G401 (cell line): ENCODE measurements at regions not wholly inside any gene's neighbourhood (a gene's known extent, or its start where the extent isn't known, plus 50 kb on each side); places are given as distances from the start of the nearest gene placed in this dataset.

Experiments
- DNase-seq: peaks from one replicate; pipeline ENCODE4 v3.0.0-alpha.2; 2015; ENCODE audit warnings: low spot score
- in situ Hi-C: cut with HindIII; loops from 2 replicates; pipeline ENCODE4 v1.10.0; 2016; ENCODE audit warnings: low sequenced_read_pairs, mixed read lengths

- no peak for DNase-seq
- in situ Hi-C loops = no loop called here
These were observed 82.2 kb upstream of the BOC start for GRCh38 chr3:113129168-113129567.

DNA sequence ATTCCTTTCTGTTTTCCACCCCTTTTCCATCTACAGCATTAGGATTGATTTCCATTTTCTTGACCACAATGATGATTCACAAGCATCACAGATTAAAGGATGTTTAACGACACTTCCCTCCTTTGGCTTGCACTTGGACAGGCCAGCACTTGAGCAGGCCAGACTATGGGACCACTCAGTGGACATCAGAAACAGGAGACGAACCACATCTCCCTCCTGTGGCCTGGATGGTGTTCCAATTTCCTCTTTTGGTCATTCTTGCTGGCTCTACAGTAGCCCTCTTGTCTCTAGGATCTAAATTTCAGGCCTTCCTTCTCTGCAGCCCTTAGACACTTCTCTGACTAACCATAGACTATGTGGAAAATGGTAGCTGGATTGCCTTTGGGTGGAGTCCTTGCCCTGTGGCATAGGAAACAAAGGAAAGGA, 78.8 kb upstream of the BOC start:
- in situ Hi-C loops = no loop called here
- DNase-seq = no peak

- in situ Hi-C loops = no loop called here
- DNase-seq = no peak
These were observed 78.2 kb upstream of the BOC start for GRCh38 chr3:113133140-113133539.

DNA sequence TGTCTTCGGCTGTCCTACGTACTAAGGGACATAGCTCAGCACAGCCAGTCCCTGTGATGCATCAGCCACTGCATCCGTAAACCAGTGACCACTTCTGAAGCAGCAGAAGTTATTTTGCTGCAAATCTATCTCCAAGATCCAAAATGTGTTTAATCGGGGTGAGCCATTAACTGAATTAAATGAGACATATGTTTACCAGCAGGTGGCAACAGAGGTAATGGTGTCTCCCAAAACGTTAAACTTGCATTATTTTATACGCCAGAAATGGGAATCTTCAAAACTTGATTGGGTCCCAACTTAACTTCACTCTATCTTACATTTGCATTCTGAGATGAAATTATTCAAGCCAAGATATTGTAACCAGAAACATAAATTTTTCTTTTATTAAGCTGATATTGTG, 75.3 kb upstream of the BOC start:
- DNase-seq = peak; percentile 19
- in situ Hi-C loops = no loop called here

- DNase-seq = no peak
- in situ Hi-C loops = no loop called here
These were observed 74.8 kb upstream of the BOC start for GRCh38 chr3:113136544-113136943.

GRCh38 chr3:113138839-113139743, 72.3 kb upstream of the BOC start:
- in situ Hi-C loops = no loop called here
- DNase-seq = no peak

DNA sequence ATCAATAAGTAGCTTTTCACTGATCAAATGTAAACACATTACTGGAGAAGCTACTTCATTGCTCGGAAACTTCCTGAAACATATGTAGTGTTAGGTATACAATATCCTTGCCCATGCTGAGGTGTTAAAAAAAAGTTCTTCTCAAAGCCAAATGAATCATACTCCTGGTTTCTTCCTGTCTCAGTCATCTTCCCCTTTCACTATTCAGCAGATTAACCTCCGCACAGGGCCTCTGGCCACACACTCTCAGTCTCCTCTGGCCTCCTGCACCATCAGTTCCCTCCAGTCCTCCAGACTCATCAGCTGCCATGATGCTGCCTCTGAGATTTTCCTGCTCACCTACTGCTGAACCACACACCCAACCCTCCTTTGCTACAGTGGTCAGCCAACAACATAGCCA, 70.5 kb upstream of the BOC start:
- no peak for DNase-seq
- in situ Hi-C loops = no loop called here

DNA sequence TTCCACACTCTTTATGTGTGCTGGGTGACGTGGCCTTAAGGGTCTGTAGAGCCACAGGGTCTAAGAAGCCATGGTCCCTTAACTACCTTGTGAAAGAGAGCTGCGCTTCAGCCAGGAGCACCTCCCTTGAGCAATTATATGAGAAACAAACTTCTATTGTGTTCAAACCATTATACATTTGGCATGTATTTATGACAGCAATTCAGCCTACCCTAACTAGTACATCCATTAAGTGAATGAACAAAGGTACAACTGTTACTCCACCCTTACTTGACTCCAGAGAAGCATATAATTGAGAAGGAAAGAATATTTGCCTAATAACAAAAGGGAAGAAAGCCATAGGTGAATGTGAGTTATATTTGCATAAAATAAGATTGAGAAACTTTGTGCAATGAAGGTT, 69.8 kb upstream of the BOC start:
- no peak for DNase-seq
- in situ Hi-C loops = no loop called here

DNA sequence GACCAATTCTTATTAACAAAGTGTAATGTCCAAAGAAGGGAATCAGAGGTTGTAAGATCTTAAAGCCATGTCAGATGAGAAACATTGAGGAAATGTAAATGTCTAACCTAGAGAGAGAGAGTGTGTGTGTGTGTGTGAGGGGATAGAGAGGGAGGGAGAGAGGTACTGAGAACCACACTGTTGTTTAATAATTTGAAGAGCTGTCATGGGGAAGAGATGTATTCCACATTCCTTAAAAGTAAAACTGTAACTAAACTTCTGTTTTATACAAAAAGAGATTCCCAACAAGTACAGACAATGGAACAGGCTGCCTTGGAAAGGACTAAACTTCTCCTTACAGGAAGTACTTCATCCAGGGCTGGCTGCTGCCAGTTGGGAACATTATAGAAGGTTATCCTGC, 68.9 kb upstream of the BOC start:
- in situ Hi-C loops = no loop called here
- DNase-seq = no peak

GRCh38 chr3:113143353-113143752, 68.0 kb upstream of the BOC start:
- no peak for DNase-seq
- in situ Hi-C loops = no loop called here

DNA sequence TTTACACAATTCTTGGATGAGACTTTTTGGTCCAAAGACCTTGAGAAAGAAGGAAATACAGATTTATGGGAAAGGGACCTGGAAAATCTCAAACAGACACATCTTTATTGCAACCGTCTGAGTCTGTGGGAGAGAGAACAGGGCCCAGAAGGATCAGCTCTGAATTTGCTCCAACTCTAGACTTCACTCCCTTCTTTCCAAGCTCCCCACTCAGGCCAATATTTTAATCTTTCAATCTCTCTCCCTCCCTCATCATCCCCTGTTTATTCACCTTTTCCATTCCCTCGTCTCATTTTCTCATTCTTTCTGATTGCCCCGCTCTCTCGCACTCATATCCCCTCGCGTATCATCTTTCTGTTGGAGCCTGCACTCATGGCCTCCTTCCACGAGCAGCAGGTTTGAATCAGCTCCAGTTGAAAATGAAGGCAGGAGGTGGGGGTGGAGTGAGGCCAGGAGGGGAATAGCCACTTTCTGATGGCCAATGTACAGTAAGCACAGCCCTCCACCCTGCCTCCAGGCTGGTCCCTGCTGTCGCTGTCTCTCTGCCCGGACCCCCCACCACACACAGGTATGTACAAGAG, 63.6 kb upstream of the BOC start:
- in situ Hi-C loops = no loop called here

DNA sequence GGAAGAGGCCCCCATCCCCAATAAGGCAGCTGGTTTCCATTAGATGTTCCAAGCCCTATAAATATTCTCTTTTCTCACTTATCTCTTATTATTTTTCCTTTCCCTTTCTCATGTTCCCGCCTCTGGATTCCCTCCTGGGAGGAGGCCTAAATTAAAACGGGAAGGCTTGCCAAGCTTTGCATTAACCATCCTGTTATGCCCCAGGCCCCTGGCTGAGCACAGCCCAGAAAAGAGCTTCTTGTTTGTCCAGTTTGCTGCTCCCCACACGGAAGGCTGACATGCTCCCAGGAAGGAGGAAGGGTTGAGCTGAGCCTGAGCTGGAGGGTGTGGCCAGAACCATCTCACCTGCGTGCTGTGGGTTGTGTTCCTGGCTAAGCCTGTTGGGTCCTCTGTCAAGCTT, 63.1 kb upstream of the BOC start:
- DNase-seq = peak; percentile 36
- in situ Hi-C loops = no loop called here

More for the DNA sequence above, 63.6 kb upstream of the BOC start:
- DNase-seq = peak; percentile 55

DNA sequence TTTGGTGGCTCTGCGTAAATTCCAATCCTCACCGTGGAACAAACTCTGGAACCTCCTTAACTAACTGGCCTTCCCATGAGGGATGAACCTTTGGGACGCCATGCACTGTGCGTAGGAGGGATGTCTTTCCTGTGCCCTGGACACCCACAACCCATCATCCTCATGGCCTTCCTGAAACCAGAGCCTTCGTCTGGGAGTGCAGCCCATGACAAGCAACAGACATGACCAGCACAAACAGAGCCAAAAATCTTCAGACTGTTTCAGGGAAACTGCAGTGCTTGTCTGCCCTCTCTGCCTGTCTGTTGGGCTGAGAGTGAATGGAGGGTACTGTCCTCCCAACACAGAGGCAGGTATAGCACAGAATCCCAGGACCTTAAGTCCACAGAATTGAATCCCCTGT, 61.1 kb upstream of the BOC start:
- no peak for DNase-seq
- in situ Hi-C loops = no loop called here

DNA sequence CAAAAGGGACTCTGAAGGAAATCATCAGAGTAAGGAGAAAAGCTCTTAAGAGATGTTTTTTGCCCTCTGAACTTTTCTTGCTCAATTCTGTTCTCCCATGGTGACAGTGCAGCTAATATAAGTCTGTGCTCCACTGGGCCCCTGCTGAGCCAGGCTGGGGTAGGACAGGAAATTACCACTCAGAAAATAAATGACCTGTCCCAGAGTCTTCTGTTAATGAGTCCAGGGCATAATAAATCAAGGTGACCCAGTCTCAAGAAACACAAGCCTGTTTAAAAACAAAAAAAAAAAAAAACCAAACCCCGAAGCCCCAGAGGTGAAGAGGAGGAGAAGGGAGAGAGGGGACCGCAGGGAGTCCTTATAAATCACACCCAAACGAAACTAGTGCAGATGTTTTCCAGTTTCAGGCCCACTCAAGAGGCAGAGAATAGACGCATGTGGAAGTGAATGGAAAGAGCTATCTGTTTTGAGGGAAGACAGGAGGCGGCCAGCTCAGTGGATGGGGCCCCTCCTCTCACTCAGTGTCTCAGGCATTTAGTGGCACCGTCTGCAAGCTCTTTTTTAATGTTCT, 59.8 kb upstream of the BOC start:
- DNase-seq = no peak
- in situ Hi-C loops = no loop called here

GRCh38 chr3:113152849-113153248, 58.5 kb upstream of the BOC start:
- in situ Hi-C loops = no loop called here
- DNase-seq = no peak

GRCh38 chr3:113153499-113154107, 57.8 kb upstream of the BOC start:
- in situ Hi-C loops = no loop called here
- DNase-seq = no peak

GRCh38 chr3:113156816-113157333, 54.5 kb upstream of the BOC start:
- no peak for DNase-seq
- in situ Hi-C loops = no loop called here

DNA sequence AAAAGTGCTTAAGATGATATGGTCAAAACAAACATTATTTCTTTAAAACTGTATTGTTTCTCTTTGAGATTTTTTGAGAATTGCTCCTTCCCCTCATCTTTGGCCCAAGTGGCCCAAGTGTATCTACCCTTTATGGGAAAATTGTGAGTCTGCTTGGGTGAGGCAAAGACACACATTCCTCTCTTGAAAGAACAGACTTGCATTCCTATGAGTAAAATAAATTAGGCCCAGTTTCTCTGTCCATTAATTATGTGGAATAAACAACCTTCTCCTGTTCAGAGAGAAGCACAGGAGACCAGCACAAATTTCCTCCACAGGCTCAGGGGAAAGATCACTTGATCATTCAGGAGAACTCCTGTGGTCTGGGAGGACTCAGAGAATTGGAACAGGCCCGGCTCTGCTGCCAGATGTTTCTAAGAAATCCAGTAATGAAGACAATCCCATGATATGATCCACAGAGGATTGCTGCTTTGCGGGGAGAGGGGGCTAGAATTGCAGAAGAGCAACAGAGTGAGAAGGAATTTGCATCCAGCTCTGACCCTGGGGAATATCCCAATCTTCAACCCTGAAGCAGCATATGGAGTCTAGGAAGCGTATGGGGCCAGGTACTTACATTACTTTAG, 53.8 kb upstream of the BOC start:
- in situ Hi-C loops = no loop called here

GRCh38 chr3:113158171-113158570, 53.2 kb upstream of the BOC start:
- in situ Hi-C loops = no loop called here
- DNase-seq = no peak

More for the DNA sequence above, 53.8 kb upstream of the BOC start:
- no peak for DNase-seq
